HG03432 (cell line): ENCODE measurements at regions not wholly inside any gene's neighbourhood (a gene's known extent, or its start where the extent isn't known, plus 50 kb on each side); places are given as distances from the start of the nearest gene placed in this dataset.
"Not testable (repeated sequence)": the region's sequence is repeated elsewhere in the genome, so short reads cannot be mapped to it uniquely, and the experiment has no call there.

Experiments
- ATAC-seq: cut with Tn5 transposase; IDR thresholded peaks from one replicate; pipeline ENCODE4 v1.9.1; 2021; ENCODE audit warnings: mild to moderate bottlenecking, moderate library complexity; ENCODE audit not compliant: unreplicated experiment

DNA sequence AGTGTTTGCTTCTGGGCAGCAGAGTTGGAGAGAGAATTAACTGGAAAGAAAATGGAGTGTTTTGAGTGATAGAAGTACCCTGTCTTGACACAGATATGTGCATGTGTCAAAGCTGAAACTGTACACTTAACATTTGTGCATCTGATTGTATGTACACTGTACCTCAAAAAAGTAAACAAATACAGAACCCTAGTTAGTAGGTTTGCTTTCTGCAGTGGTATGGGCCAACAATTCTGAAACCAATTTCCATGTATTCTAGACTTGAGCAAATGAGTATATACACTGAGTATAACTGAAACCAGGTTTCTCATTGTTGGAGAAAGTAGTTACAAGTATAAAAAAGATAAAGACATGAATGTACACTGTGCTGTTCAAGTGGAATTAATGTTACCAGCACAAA lies 52.4 kb downstream of the ELAPOR2 start:
- ATAC-seq = no peak

DNA sequence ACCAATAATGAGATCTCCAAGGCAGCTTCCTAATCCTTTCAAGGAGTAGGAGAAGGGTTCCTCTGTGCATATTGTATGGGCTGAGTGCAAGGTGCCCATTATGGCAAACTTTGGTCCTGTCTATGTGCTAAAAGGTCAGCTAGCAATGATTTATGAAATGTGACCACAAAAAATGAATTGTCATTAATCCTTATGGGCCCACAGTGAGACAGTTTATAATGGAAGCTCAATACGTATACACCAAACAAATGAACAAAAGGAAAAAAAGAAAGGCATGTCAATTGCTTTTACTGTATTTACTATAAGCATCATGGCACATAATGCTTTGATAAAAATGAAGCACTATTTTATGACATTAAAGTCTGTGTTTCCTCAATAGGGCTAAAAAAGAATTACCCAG lies 54.5 kb downstream of the ELAPOR2 start:
- no peak for ATAC-seq

DNA sequence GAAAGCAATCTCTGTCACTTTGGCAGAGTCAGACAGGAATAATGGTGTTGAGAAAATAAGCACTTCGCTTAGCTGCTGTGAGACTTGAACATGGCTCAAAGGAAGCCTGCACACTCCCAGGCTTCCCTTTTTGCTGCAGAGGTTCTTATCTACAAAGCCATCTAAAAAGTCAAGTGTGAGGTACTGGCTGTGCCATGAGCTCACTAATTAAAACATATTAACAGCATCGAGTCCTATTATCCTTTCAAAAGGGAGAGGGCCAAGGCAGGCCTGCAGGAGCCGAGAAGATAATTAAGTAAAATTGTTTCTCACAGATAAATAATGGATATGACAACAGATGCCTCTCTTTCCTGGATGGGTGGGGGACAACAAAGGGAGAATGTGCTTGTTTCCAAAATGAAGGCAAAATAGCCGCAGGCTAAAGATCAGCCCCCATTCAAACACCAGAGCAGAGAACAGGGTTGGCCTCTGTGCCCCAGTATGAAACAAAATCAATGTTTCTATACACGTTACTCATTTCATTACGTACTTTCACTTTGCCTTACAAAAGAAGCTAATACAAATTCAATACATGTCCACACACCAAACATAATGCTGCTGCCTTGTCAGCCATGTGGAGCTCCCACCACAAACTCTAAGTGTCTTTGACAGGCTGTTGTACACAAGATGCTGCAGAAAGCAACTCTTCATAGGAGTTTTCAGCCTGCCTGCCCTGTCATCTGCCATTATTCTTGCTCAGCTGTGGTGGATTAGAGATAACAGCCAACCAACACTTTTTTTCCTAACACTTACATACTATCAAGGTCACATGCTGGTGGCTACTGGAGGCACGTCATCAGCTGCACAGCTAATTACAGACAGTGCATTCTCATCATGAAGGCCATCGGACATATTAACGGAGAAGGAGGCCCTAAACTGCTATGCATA lies 55.3 kb downstream of the ELAPOR2 start:
- ATAC-seq = peak; percentile 73

DNA sequence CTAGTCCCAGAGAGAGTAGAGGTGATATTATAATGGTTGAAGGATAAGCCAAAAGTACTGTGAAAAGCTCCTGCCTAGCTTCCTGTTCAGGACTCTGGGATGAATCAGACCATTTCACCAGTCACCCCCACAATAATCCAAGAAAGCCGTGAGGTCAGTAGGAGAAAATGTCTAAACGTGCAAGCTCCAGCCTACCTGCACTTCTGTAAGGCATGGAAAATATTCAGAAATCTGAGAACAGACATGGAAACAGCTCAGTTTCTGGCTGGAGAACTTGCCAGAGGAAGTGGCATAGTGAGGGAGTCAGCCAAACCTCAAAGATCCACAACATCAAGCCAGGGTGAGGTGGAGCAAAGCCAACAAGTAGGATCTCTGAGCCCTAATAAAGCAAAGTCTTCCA lies 58.2 kb downstream of the ELAPOR2 start:
- no peak for ATAC-seq

DNA sequence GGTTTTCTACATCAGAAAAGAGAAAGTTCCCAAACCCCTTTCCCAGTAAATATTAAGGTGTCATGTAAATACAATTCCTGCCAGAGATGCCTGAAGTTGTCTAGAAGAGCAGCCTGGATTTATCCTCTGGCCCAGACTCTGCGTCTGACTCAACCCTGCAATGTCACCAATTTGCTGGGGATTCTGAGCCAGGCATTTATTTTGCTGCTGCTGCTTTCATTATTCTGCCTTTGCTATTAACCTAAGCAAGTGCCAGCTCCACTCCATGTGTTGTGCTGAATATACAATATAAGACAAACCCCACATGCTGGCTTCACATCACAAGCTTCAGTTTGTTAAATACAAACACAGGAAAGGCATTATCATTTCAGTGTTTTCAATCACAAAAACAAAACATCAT lies 59.1 kb downstream of the ELAPOR2 start:
- no peak for ATAC-seq

DNA sequence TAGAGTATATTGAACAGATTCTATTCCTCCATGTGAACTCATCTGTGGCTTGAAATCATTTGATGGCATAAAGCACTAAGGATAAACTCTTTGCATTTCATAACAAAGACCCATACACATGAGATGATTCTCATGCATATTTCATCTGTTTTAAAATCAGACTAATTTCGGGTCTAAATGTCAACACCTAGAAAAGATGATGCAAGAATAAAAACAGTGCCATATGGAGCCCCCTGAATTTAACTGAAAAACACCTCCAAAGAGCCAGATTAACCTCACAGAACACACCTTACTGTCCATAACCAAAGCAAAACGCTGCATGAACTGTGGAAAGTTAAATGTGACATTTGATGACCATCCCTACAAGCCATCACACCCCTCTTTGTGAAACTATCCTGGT lies 59.7 kb downstream of the ELAPOR2 start:
- no peak for ATAC-seq

DNA sequence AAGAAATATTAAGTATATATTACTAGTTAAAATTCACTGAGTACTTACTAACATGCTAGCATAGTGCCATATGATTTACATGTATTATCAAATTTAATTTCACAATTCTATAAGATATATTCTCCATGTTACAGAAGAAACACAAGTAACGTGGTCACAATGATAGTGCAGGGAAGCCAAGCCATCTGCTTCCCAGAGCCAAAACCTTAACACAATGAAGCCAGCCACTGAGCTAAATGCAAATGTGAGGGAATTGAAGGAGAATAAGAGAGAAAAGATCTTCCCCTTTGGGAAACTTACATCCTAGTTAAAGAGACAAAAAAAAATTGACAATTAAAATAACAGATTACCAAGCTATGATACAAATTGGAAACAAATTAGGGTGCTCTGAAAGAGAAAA lies 63.6 kb downstream of the ELAPOR2 start:
- ATAC-seq = no peak

DNA sequence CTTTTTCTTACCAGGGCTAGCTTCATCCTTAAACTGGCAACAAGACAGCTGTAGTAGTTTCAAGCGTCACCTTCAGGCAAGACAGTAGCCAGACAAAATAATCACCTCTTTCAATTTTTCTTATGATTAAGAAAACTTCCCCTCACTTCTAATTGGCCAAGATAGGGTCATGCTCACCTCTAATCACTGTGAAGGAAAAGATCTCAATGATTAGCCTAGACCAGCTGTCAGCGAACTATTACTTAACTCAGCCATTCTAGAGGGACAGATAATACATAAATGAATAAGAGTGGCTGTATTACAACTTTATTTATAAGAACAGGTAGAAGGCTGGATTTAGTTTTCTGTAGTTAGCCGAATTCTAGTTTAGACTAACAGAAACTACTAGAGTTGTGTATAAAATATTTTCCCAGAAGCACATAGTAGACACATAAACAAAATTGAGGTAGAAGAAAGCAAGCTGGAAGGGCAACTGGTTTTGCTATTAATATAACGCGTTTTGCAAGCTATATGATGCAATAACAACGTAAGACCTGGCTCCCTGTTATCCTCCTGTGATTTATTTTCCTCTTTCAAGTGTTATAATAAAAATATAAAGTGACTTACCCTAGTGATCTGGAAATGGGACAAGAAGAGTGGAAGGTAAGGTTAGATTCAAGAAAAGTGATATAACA lies 64.3 kb downstream of the ELAPOR2 start:
- no peak for ATAC-seq

DNA sequence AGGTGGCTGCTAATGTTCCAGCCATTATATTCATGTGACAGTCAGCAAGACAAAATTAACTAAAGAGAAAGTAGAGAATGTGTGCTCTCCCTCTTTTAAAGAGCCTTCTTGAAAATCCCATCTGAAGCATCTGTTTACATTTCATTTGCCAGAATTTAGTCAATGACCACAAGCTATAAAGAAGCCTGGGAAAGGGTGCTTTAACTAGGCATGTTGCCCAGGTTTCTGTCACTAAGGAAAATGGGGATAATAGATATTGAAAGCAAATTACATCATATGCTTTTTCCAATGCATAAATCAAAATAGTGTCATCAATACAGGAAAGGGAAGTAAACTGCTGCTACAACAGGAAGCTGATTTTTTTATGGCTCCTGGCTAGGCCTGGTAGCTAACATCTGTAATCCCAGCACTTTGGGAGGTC lies 67.7 kb downstream of the ELAPOR2 start:
- ATAC-seq = peak; percentile 33

DNA sequence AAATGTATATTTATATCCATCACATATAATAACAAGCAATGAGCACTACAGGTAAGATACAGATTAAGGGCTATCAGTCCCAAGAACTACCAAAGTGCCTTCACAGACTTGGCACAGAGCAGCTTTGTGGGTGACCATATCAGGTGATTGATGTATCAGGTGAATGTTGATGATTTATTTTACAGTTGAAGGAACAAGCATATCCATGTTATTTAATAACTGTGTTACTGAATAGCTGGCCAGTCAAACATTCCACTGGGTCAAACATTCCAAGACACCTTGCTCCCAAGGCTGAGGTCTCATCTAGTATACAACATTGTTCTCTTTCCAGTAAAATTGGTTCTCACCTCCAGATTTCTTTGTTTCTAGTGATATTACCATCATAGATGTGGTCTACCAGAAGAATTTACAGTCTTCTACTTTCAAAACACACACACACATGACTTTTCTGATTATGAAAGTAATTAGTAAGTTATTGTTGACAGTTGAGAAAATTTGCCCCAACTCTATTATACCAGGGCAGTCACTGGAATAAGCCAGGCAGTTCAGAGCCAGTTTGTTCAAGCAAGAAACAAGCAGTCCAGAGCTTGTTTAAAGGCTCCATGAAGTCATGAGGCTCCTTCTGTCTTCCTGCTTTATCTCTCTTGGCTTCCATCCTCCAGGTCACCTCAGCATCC lies 68.2 kb downstream of the ELAPOR2 start:
- ATAC-seq = peak; percentile 78

DNA sequence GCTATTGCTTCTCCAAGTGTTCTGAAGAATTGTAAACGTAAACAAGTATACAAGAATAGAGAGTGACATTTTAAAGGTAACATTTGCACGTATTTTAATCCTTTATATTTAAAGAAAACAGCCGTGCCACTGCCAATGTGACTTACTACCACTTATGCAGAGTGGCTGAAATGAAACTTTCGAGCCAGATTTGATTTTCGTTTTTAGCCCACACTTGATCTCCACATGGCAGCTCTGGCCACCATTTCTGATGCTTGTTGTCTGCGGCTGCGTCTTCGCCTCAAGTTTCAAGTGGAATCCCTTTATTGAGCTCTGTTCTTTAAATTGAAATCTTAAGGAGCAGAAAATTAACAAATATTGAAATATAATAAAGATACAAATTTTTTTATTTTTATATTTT lies 70.0 kb downstream of the ELAPOR2 start:
- ATAC-seq = no peak

DNA sequence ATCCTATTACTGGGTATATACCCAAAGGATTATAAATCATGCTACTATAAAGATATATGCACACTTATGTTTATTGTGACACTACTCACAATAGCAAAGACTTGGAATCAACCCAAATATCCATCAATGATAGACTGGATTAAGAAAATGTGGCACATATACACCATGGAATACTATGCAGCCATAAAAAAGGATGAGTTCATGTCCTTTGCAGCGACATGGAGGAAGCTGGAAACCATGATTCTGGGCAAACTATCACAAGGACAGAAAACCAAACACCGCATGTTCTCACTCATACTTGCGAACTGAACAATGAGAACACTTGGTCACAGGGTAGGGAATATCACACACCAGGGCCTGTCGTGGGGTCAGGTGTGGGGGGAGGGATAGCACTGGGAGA lies 71.6 kb downstream of the ELAPOR2 start:
- ATAC-seq = not testable (repeated sequence)

DNA sequence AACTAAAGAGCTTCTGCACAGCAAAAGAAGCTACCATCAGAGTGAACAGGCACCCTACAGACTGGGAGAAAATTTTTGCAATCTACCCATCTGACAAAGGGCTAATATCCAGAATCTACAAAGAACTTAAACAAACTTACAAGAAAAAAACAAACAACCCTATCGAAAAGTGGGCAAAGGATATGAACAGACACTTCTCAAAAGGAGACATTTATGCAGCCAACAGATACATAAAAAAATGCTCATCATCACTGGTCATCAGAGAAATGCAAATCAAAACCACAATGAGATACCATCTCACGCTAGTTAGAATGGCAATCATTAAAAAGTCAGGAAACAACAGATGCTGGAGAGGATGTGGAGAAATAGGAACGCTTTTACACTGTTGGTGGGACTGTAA lies 72.1 kb downstream of the ELAPOR2 start:
- not testable (repeated sequence) for ATAC-seq

DNA sequence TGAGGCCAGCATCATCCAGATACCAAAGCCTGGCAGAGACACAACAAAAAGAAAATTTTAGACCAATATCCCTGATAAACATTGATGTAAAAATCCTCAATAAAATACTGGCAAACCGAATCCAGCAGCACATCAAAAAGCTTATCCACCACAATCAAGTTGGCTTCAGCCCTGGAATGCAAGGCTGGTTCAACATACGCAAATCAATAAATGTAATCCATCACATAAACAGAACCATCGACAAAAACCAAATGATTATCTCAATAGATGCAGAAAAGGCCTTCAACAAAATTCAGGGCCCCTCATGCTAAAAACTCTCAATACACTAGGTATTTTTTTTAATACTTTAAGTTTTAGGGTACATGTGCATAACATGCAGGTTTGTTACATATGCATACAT lies 74.1 kb downstream of the ELAPOR2 start:
- ATAC-seq = not testable (repeated sequence)

DNA sequence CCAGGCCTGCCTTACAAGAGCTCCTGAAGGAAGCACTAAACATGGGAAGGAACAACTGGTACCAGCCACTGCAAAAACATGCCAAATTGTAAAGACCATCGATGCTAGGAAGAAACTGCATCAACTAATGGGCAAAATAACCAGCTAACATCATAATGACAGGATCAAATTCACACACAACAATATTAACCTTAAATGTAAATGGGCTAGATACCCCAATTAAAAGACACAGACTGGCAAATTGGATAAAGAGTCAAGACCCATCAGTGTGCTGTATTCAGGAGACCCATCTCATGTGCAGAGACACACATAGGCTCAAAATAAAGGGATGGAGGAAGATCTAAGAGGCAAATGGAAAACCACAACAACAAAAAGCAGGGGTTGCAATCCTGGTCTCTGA lies 75.8 kb downstream of the ELAPOR2 start:
- not testable (repeated sequence) for ATAC-seq

DNA sequence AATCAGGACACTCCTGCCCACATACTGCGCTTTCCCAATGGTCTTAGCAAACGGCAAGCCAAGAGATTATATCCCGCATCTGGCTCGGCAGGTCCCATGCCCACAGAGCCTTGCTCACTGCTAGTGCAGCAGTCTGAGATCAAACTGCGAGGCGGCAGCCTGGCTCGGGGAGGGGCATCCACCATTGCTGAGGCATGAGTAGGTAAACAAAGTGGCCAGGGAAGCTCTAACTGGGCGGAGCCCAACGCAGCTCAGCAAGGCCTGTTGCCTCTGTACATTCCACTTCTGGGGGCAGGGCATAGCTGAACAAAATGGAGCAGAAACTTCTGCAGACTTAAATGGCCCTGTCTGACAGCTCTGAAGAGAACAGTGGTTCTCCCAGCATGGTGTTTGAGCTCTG lies 77.5 kb downstream of the ELAPOR2 start:
- not testable (repeated sequence) for ATAC-seq

DNA sequence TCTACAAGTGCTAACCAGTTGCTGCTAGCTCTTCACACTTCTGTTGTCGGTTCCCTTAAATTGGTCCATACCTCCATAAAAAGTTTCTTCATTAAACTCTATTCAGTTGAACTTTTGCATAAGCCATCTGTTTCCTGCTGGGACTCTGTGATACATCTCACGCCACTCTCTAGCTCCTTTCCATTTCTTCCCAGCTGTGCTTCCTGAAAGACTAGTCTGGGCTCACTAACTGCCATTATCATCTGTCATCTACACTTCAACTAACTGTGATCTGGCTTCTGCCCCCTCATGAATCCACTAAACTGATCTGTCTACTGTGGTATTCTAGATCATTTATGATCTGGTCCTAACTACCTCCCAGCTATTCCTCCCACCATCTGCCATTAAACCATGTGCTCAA lies 78.3 kb downstream of the ELAPOR2 start:
- no peak for ATAC-seq

DNA sequence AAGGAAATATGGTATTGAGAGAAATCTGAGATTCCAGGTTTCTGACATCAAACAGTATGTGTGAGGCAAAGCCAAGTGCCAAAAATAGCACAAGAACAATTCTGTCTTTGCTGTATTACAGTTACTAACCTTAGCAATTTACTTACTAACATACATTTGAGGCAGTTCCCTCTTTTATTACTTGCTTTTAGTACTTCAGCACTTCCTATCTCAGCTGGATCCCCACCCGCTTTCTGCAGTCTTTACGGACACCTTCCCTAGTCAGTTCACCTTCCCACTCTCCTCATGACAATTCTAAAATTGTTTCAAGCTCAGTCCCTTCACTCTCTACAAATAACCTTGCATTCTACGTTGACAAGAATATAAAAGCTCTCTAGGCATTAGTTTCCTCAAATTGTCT lies 79.2 kb downstream of the ELAPOR2 start:
- no peak for ATAC-seq

DNA sequence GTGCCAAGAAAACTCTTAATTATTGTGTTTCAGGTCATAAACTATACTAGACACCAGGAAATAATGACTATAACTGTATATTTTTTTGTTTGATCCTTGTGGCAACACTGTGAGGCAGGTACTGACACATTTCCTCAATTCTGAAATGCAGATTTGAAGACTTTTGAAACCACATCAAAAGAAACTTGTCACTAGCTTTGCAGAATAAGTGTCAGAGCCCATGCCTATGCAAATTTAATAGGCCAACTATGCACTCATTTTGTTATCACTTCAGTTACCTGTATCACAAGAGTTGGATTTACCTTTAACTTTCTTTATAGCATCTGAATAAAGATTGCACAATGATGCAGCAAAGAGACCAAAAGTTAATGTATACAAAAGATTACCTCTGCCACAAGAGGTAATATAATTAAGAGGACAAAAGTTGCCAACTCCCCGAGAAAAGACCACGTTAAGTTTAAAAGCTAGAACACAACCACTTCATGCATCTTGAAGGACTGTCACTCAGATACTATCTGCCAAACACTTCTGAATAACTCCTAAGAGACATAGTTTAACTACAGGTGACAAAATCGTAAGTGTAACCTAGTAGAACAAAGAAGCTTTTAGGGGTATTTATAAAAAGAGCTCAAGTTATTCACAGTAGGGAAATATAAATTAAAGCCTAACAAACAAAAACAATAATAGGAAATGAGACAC lies 80.5 kb downstream of the ELAPOR2 start:
- peak; percentile 97 for ATAC-seq

DNA sequence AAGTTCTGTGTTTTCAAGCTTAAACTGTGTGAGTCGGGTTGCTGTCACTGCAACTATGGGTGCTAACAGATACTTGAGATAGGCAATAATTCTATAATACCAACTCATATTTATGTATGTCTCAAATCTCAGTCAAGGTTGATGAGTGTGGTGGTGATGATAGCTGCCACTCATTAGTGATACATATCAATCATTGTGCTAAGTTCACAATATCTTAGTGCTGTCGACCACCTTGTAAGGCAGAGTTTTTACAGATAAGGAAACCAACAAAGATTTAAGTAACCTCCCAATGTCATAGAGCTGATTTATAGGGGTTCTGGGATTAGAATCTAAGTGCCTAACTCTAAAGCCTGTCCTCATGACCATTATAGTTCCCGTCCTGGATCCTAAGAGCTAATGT lies 82.5 kb downstream of the ELAPOR2 start:
- ATAC-seq = no peak

DNA sequence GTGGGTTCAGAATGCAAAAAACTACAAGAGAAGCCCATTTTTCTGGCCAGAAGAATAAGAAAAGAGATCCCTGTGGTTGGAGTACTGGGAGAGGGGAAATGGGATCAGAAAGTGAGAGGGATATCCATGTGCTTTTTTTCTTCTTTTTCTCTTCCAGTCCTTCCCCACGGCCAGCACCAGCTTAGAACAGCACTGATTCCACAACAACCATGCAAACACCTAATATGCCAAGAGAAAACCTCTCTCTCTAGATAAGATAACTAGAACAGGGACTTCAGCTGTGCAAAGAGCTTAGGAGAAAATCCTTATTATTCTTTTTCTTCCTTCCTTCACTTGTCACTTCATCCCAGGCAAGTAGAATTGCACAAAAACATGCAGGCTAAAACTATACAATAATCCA lies 83.5 kb downstream of the ELAPOR2 start:
- ATAC-seq = no peak
